IPS-15b (cell line): ENCODE measurements at regions not wholly inside any gene's neighbourhood (a gene's known extent, or its start where the extent isn't known, plus 50 kb on each side); places are given as distances from the start of the nearest gene placed in this dataset.

ENCODE experiments used
- H3K27me3 ChIP-seq: one replicate; pipeline ENCODE4 v1.6.1; 2013; ENCODE audit warnings: low read length; ENCODE audit not compliant: control insufficient read depth, insufficient read depth
- H3K36me3 ChIP-seq: one replicate; pipeline ENCODE4 v1.6.1; 2013; ENCODE audit warnings: low read length; ENCODE audit not compliant: control insufficient read depth, insufficient read depth
- H3K4me1 ChIP-seq: one replicate; pipeline ENCODE4 v1.6.1; 2013; ENCODE audit warnings: mild to moderate bottlenecking, low read length; ENCODE audit not compliant: control insufficient read depth, insufficient read depth
- H3K4me3 ChIP-seq: one replicate; pipeline ENCODE4 v1.5.1; 2013; ENCODE audit warnings: low read depth, low read length
- H3K9ac ChIP-seq: one replicate; pipeline ENCODE4 v1.6.1; 2013; ENCODE audit warnings: low read depth, mild to moderate bottlenecking, low read length
- H3K9me3 ChIP-seq: one replicate; pipeline ENCODE4 v1.6.1; 2013; ENCODE audit warnings: mild to moderate bottlenecking, low read length; ENCODE audit not compliant: control insufficient read depth, insufficient read depth

- Histone ChIP-seq H3K4me3 (no peak overlapping the region), H3K4me1 (no peaks in the 10 kb centered on the region), H3K9ac (no peak overlapping the region), H3K9me3 (no peaks in the 10 kb centered on the region), H3K27me3 (no peaks in the 10 kb centered on the region), H3K36me3 (no peaks in the 10 kb centered on the region)
These were observed 1077.4 kb upstream of the ARRDC3 start for GRCh38 chr5:92460505-92460904.

- Histone ChIP-seq H3K9me3 (no peaks in the 10 kb centered on the region), H3K4me1 (no peaks in the 10 kb centered on the region), H3K4me3 (no peak overlapping the region), H3K27me3 (no peaks in the 10 kb centered on the region), H3K9ac (no peak overlapping the region), H3K36me3 (no peaks in the 10 kb centered on the region)
These were observed 1076.5 kb upstream of the ARRDC3 start for GRCh38 chr5:92459654-92460053.

- no peaks in the 10 kb centered on the region for H3K36me3 ChIP-seq
- H3K9me3 ChIP-seq, result no peaks in the 10 kb centered on the region
- H3K4me1 ChIP-seq, result no peaks in the 10 kb centered on the region
- H3K27me3 ChIP-seq, result no peaks in the 10 kb centered on the region
- no peak overlapping the region for H3K4me3 ChIP-seq
- no peak overlapping the region for H3K9ac ChIP-seq
These were observed 1071.9 kb upstream of the ARRDC3 start for GRCh38 chr5:92455011-92455410.

- H3K9ac ChIP-seq, result no peak overlapping the region
- H3K27me3 ChIP-seq, result no peaks in the 10 kb centered on the region
- H3K36me3 ChIP-seq, result no peaks in the 10 kb centered on the region
- no peak overlapping the region for H3K4me3 ChIP-seq
- no peaks in the 10 kb centered on the region for H3K4me1 ChIP-seq
- no peaks in the 10 kb centered on the region for H3K9me3 ChIP-seq
These were observed 1061.8 kb upstream of the ARRDC3 start for GRCh38 chr5:92444888-92445287.

GRCh38 chr5:92435781-92436180, 1052.7 kb upstream of the ARRDC3 start:
- no peaks in the 10 kb centered on the region for H3K4me1 ChIP-seq
- H3K9me3 ChIP-seq, result no peaks in the 10 kb centered on the region
- H3K27me3 ChIP-seq, result no peaks in the 10 kb centered on the region

GRCh38 chr5:92429646-92430045, 1046.5 kb upstream of the ARRDC3 start:
- Histone ChIP-seq H3K9ac (no peak overlapping the region), H3K4me3 (no peak overlapping the region), H3K27me3 (no peaks in the 10 kb centered on the region), H3K4me1 (no peaks in the 10 kb centered on the region), H3K9me3 (no peaks in the 10 kb centered on the region), H3K36me3 (no peaks in the 10 kb centered on the region)

More at GRCh38 chr5:92435781-92436180, 1052.7 kb upstream of the ARRDC3 start:
- no peaks in the 10 kb centered on the region for H3K36me3 ChIP-seq
- no peak overlapping the region for H3K4me3 ChIP-seq
- H3K9ac ChIP-seq, result no peak overlapping the region

GRCh38 chr5:92428415-92428814, 1045.3 kb upstream of the ARRDC3 start:
- H3K9me3 ChIP-seq, result no peaks in the 10 kb centered on the region
- no peaks in the 10 kb centered on the region for H3K36me3 ChIP-seq
- H3K4me1 ChIP-seq, result no peaks in the 10 kb centered on the region
- no peaks in the 10 kb centered on the region for H3K27me3 ChIP-seq
- no peak overlapping the region for H3K9ac ChIP-seq
- H3K4me3 ChIP-seq, result no peak overlapping the region

GRCh38 chr5:92424785-92425426, 1041.8 kb upstream of the ARRDC3 start:
- H3K9ac ChIP-seq, result no peak overlapping the region

GRCh38 chr5:92421942-92422341, 1038.8 kb upstream of the ARRDC3 start:
- no peaks in the 10 kb centered on the region for H3K27me3 ChIP-seq
- H3K36me3 ChIP-seq, result no peaks in the 10 kb centered on the region
- no peaks in the 10 kb centered on the region for H3K4me1 ChIP-seq
- H3K9me3 ChIP-seq, result peaks cover 5% of the 10 kb centered on the region
- H3K4me3 ChIP-seq, result no peak overlapping the region
- H3K9ac ChIP-seq, result no peak overlapping the region

More at GRCh38 chr5:92424785-92425426, 1041.8 kb upstream of the ARRDC3 start:
- Histone ChIP-seq H3K9me3 (peaks cover 5% of the 10 kb centered on the region), H3K27me3 (no peaks in the 10 kb centered on the region), H3K4me3 (no peak overlapping the region), H3K4me1 (no peaks in the 10 kb centered on the region), H3K36me3 (no peaks in the 10 kb centered on the region)

GRCh38 chr5:92421196-92421595, 1038.1 kb upstream of the ARRDC3 start:
- no peaks in the 10 kb centered on the region for H3K4me1 ChIP-seq
- no peak overlapping the region for H3K9ac ChIP-seq
- H3K4me3 ChIP-seq, result no peak overlapping the region
- H3K27me3 ChIP-seq, result no peaks in the 10 kb centered on the region
- no peaks in the 10 kb centered on the region for H3K36me3 ChIP-seq
- peaks cover 5% of the 10 kb centered on the region for H3K9me3 ChIP-seq

- Histone ChIP-seq H3K9me3 (peaks cover 5% of the 10 kb centered on the region), H3K9ac (no peak overlapping the region), H3K27me3 (no peaks in the 10 kb centered on the region), H3K4me3 (no peak overlapping the region), H3K4me1 (no peaks in the 10 kb centered on the region), H3K36me3 (no peaks in the 10 kb centered on the region)
These were observed 1036.1 kb upstream of the ARRDC3 start for GRCh38 chr5:92419261-92419660.

- Histone ChIP-seq H3K9me3 (peaks cover 5% of the 10 kb centered on the region), H3K36me3 (no peaks in the 10 kb centered on the region), H3K27me3 (no peaks in the 10 kb centered on the region), H3K4me1 (no peaks in the 10 kb centered on the region), H3K4me3 (no peak overlapping the region), H3K9ac (no peak overlapping the region)
These were observed 1035.2 kb upstream of the ARRDC3 start for GRCh38 chr5:92418341-92418740.
